T-helper 9 cell (primary cell): ENCODE measurements at regions not wholly inside any gene's neighbourhood (a gene's known extent, or its start where the extent isn't known, plus 50 kb on each side); places are given as distances from the start of the nearest gene placed in this dataset.

Experiments used
- DNase-seq: peaks from one replicate; pipeline ENCODE4 v3.0.0-alpha.2; 2020

DNA sequence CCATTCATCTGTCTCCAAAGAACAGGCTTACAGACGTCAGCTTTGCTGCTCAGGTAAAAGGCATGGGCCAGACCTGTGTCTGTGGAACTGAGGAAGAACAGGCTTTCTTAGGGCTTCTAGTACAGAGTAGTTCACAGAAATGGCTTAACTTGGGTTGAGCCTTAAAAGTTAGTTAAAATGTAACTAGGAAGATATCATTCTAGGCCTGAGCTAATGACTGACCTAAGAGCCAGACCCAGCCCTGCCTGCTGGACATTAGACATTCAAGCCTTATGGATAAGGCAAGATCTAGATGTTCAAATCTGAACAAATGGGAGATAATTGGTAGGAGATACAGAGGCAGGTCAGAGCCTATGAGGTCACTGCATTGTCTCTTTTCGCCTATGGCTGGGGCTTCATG lies 73.9 kb upstream of the SLC14A2 start:
- no peak for DNase-seq

DNA sequence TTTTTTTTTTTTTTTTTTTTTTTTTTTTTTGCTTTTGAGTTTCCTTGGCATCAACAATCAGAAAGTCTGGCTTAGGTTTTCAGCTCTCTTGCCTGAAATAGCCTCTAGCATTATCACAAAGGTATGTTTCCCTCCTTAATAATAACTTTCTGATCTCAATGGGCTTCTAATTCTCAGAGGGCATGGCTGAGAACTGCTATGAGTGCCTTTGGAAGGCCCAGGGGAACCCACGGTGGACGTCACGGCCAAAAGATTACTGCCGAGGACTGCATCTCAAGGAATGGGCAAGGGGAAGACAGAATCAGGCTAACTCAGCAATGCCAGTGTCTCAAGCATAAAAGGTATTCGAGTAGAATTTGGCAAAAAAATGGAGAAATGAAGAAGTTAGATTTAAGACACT lies 73.2 kb upstream of the SLC14A2 start:
- no peak for DNase-seq

DNA sequence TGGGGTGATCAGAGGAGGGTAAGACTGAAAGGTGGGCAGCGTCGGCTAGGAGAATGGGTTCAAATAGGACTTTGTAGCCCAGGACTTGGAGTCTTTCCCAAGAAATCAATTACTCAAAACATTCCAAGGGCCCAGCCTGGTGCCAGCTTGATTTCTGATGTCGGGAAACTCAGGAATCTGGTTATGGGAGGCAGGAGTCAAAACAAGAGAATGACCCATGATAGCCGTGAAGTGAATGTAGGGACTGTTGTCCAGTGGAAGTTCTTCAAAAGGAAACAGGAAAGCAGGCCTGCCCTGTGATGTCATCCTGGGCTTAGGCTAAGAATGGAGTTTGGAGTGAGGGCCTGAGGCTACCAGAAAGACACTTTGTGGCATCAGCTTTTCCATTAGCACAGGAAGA lies 67.4 kb upstream of the SLC14A2 start:
- DNase-seq = no peak

DNA sequence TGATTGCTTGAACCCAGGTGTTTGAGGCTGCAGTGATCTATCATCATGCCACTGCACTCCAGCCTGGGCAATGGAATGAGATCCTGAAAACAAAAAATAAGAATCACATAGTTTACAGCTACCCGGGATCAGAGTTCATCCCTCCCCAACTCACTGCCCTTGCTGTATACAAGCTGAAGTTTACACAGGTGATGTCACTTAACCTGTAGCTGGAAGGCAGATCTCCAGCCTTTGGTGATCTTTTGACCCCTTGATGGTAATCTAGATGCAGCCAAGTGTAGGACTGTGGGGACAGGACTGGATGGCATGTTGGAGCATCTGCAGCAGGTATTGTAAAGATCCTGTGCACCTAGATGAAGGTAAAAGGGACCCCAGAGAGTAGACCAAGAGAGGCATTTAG lies 66.7 kb upstream of the SLC14A2 start:
- no peak for DNase-seq

DNA sequence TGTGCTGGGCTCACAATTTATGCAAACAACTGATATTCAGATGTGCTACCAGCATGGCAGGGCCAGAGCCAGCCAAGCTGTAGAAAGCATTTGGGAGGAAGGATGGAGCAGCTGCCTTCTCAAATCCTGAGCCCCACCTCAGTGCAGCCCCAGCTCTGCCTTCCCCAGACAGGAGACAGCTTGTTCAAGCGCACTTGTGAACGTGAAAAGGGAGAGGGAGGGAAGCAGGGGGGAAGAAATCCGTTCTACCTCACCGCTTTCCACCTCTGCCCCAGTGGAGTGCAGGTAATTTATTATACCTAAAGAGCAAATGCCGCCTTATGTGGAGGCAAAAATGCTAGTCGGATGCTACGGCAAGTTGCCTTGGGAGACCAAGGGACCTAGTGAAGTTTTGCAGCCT lies 66.0 kb upstream of the SLC14A2 start:
- no peak for DNase-seq

DNA sequence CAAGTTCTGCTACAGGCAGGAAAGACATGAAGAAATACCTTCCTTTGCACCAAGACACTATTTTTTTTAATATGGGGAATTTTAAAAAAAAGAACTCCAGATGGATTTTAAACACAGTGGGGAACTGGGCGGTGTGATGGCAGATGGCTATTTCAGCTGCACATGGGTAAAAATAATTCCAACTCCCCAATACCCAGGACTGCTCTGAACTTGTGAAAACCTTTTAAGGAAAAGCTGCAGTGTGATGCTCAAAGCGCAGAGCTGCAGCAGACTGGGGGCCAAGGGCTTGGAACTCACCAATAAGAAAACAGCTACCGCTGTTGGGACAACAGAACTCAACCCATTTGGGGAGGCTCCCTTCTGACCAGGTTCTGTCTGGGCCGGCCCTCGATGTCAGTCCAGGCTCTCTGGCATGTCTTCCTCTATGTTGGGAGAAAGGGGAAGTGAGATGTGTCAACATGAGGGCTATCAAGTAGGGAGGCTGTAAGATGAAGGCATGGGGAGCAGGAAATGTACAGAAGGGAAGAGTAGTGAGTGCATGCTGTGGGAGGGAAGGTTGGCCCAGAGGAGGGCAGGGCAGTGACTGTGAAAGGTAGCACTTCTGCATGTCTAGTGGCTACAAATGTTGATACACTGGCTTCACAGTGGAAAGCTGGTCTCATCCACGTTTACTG lies 64.0 kb upstream of the SLC14A2 start:
- DNase-seq = no peak

DNA sequence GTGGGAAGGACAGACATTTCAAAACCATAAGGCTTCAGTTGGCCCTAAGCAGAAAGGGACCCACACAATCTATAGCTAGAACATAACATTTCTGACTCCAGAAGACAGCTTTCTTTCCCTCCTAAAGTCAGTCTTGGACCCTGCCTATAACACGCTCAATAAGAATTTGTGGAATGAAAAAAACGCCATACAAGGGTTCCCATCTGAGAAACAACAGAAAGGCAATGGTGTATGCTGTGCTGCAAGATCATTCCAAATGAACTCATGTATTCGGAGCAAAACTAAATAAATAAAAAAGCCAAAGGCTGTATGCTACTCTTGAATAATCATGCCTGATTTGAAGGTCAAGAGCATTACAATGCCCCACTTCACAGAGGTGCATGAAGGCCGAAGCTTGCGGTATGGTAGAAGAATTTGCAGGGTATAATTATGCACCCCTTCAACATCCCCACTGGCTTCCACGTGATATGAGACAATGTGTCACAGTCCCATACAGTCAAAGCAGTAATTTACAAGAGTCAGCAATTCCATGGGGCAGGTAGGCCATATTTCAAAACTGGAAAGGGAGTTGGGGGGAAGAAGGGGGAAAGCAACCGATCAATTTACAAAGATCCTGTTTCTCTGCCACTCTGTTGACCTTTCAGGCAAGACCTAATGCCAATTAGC lies 61.4 kb upstream of the SLC14A2 start:
- DNase-seq = no peak

DNA sequence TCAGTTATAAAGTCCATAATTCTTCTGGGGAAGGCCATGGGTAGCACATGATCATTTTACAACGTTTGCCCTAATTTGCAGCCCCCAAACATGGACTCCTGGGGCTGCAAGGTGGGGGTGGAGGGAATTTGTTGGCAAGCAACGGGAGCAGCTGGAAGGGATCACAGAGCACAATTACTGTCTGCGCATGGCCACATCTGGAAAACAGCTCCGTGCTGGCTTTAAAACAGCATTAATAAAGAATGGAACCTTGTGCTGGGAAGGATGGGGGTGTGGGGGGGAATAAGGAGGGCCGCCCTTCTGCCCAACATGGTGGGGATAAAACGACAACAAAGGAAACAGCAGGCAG lies 60.9 kb upstream of the SLC14A2 start:
- no peak for DNase-seq

DNA sequence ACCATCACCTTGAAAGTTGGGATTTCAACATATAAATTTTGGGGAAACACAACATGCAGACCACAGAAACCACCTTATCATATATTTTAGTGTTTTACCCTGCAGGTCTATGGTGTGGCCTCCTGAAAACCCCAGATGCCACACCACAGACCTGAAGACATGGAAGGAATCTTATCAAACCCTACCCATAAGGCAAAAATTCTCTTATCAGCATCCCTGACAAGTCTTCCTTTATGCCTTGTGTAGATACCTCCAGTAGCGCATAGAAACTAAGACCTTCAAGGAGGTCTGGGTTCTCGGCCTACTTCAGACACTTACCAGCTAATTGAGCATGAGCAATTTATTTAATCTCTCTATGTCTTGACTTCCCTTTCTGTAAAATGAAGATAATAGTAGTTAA lies 59.1 kb upstream of the SLC14A2 start:
- DNase-seq = no peak

DNA sequence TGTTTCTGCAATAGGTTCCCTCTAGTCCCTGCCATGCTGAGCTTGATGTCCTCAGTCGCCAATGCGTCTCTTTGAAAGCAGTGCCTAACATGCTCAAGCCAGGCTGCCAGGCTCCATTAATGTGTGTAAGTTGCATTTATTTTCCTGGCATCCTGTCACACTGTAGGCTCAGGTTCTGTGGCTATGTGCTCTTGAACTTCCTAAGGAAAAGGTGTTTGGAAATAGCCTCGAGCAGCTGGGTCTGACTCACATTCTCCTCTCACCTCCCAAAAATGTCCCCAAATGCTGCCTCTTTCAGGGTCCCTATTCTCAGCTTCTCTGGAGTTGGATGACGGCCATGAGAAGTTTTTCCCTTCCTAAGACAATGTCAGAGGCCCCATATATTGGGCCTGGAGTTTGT lies 58.0 kb upstream of the SLC14A2 start:
- no peak for DNase-seq

DNA sequence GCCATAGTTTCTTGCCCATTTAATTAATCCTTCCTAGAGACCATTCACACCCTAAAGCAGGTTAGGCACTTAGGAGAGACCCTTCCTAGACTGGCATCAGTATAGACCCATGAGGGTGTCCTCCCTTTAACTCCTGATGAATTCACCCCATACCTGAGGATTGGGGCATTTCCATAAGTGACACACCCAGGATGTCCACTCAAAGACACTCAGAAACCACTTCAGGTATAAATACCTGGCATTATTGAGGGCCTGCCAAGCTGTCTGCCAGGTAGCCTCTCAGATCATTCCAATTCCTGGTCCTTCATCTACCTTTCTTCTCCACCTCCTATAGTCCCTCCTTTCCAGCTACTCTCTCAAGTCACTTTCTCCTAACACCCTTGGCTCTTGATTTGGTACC lies 57.5 kb upstream of the SLC14A2 start:
- no peak for DNase-seq

DNA sequence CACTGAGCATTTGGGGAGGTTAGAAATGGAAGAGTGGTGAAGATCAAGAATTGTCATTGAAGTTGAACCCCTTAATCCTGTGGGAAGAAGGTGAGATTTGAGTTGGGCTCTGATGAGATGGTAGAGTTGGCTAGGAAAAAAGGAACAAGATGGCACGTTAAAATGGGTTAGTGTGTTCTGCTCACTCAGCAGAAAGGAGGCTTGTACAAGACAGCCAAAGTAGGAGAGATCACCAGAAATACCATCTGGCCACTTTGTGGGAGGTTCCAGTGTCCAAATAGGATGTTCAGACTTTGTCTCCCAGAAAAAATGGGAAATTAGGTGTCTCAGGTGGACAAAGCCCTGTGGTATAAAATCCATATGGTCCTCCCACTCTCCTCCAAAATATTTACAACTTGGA lies 56.0 kb upstream of the SLC14A2 start:
- DNase-seq = no peak

DNA sequence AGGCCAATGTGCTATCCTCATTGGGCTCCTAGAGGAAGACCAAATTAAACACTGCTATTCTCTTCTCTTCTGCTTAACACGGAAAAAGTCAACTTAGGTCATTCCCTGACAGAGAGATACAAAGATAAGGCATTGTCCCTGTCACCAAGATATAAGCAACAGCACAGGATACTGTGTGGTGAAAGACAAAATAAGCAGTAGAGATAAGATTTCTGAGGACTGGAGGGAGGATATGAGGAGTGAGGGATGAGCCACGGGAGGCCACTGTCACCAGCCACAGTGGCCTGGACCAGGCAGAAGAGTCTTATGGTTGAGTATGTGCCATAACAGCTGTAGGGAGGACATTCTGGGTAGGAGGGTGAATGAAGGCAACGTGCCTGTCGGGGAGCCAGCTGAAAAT lies 54.4 kb upstream of the SLC14A2 start:
- DNase-seq = no peak

DNA sequence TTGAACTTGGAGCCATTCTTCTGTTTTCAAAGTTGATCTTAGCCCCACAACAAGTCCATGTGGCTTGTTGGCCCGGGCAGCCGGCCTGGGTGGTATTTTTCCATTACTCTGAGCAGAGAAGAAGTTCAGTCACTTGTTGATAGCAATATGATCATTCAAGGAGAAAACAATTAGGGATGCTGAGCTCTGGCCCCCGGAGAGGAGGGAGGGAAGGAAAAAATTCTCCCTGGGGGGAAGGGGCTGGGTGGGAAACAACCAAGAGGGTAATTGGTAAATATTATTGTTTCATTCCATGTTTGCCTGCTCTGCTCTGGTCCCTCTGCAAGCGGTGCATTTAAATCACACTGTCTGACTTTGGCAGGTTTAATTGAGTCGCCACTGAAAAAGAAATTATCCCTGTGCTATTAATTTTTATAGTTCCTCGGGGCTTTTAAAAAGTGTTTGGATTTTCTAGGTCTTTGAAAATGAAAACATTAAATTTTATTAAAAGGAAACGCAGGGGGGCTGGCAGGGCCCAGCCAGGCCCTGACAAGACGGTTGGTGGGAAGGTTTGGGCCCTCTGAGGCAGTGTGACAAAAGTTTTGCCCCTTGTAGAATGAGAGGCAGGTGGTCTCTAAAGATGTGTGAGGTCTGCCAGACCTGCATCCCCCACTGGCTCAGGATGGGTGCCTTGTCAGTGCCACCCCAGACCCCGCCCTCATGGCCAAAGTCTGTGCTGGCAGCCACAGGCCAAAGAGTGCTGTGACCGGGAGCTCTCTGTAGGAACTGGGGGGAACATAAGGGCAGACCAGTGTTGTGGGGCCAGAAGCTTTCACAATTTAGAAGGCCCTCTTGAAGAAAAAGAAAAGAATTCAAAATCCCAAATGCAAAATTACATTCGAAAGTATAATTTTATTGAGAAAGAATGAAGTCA lies 52.5 kb upstream of the SLC14A2 start:
- no peak for DNase-seq

DNA sequence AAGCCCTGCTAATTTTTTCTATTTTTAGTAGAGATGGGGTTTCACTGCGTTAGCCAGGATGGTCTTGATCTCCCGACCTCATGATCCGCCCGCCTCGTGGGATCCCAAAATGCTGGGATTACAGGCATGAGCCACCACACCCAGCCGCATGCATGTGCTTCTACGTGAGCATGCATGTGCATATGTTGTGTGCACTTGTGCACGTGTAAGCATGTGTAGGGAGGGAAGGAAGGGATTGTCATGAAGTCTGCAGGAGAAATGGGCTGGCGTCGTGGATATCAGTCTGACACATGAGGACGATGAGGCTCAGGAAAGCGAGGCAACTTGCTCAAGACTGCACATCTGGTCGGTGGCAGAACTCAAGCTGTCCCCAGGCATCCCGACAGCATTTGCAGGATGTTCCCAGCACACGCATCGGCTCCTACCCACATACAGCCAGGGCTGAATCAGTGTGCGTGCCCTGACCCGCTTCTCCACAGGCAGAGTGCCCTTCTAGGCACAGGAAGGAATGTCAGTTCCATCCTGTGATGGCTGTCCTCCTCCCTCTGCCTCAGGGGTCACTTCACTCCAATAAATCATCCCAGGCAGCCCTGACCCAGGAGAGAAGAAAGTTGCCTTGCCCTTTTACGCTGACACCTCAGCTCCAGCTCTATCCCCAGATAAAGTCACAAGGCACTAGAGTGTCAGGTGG lies 49.9 kb upstream of the SLC14A2 start:
- DNase-seq = no peak
